Esophagus (tissue), 2 donors: ENCODE measurements at regions not wholly inside any gene's neighbourhood (a gene's known extent, or its start where the extent isn't known, plus 50 kb on each side); places are given as distances from the start of the nearest gene placed in this dataset.
"Not testable (repeated sequence)": the region's sequence is repeated elsewhere in the genome, so short reads cannot be mapped to it uniquely, and the experiment has no call there.

ENCODE experiments used
- H3K27ac ChIP-seq, 2 donors: one replicate each; pipeline ENCODE4 v1.5.1; 2013; ENCODE audit warnings: low read depth in 2 of 2, mild to moderate bottlenecking in 2 of 2, inconsistent platforms in 1 of 2, low read length in 1 of 2, moderate library complexity in 1 of 2
- H3K27me3 ChIP-seq, 2 donors: one replicate each; pipeline ENCODE4 v1.6.1; 2013; ENCODE audit warnings: low read length in 2 of 2, control low read depth in 1 of 2, mild to moderate bottlenecking in 1 of 2; ENCODE audit not compliant: insufficient read depth in 2 of 2, control insufficient read depth in 1 of 2
- H3K36me3 ChIP-seq, 2 donors: one replicate each; pipeline ENCODE4 v1.6.1; 2013; ENCODE audit warnings: low read length in 1 of 2; ENCODE audit not compliant: control insufficient read depth in 2 of 2, insufficient read depth in 2 of 2
- H3K4me1 ChIP-seq, 2 donors: one replicate each; pipeline ENCODE4 v1.6.1; 2013; ENCODE audit warnings: low read length in 1 of 2; ENCODE audit not compliant: control insufficient read depth in 2 of 2, insufficient read depth in 2 of 2
- H3K4me3 ChIP-seq, 2 donors: one replicate each; pipeline ENCODE4 v1.5.1; 2013; ENCODE audit warnings: low read length in 2 of 2, mild to moderate bottlenecking in 2 of 2, low read depth in 1 of 2, moderate library complexity in 1 of 2
- H3K9me3 ChIP-seq, 2 donors: one replicate each; pipeline ENCODE4 v1.6.1; 2013; ENCODE audit warnings: mild to moderate bottlenecking in 2 of 2, low read depth in 1 of 2, low read length in 1 of 2, moderate library complexity in 1 of 2; ENCODE audit not compliant: control insufficient read depth in 2 of 2, insufficient read depth in 1 of 2
- WGBS, 2 donors: extraction: QIAGEN DNeasy Blood & Tissue Kit; methylation state at CpG; one replicate each; pipeline ENCODE4 v1.1.7; 2013; 5-methylcytosine and 5-hydroxymethylcytosine counted together
- donor health status: healthy with polysubstance abuse.
- donor health status: Bipolar disorder and iron deficiency.

GRCh38 chr11:50174189-50174588 is 141.5 kb downstream of the OR4C45 start:
- no peak overlapping the region for H3K27ac ChIP-seq
- no peaks in the 10 kb centered on the region for H3K4me1 ChIP-seq
- H3K27me3 ChIP-seq: no peaks in the 10 kb centered on the region
- H3K4me3 ChIP-seq: no peak overlapping the region
- peaks cover 2 to 7% of the 10 kb centered on the region in 2 donors for H3K9me3 ChIP-seq
- H3K36me3 ChIP-seq: no peaks in the 10 kb centered on the region

GRCh38 chr11:50174975-50175374 is 142.3 kb downstream of the OR4C45 start:
- whole genome bisulfite sequencing, 2 donors: 76 to 79% methylated on average over 1 of the region's 1 CpG
- Histone ChIP-seq H3K4me1 (no peaks in the 10 kb centered on the region), H3K9me3 (peaks cover 2 to 3% of the 10 kb centered on the region in 2 donors), H3K27me3 (no peaks in the 10 kb centered on the region), H3K4me3 (no peak overlapping the region), H3K27ac (no peak overlapping the region), H3K36me3 (no peaks in the 10 kb centered on the region)

GRCh38 chr11:50178737-50179136 is 146.1 kb downstream of the OR4C45 start:
- Histone ChIP-seq H3K36me3 (no peaks in the 10 kb centered on the region), H3K4me1 (no peaks in the 10 kb centered on the region), H3K27me3 (no peaks in the 10 kb centered on the region), H3K27ac (no peak overlapping the region), H3K9me3 (peaks cover 3% of the 10 kb centered on the region in 2 donors), H3K4me3 (no peak overlapping the region)

- Histone ChIP-seq H3K4me3 (no peak overlapping the region), H3K27me3 (no peaks in the 10 kb centered on the region), H3K9me3 (peaks cover 3% of the 10 kb centered on the region in 2 donors), H3K4me1 (no peaks in the 10 kb centered on the region), H3K27ac (no peak overlapping the region), H3K36me3 (no peaks in the 10 kb centered on the region)
- 61 to 69% methylated on average over 2 of the region's 2 CpGs for WGBS, 2 donors
These were observed 148.7 kb downstream of the OR4C45 start for GRCh38 chr11:50181334-50181733.

- Histone ChIP-seq H3K4me1 (no peaks in the 10 kb centered on the region), H3K27me3 (no peaks in the 10 kb centered on the region), H3K27ac (no peak overlapping the region), H3K4me3 (no peak overlapping the region), H3K36me3 (no peaks in the 10 kb centered on the region), H3K9me3 (peaks cover 3% of the 10 kb centered on the region in 2 donors)
- 91 to 96% methylated on average over 2 of the region's 2 CpGs for WGBS, 2 donors
These were observed 149.8 kb downstream of the OR4C45 start for GRCh38 chr11:50182486-50182885.

- 90% methylated on average over 11 to 19 of the region's 19 CpGs for WGBS, 2 donors
- H3K36me3 ChIP-seq: not testable (repeated sequence)
These were observed 150.5 kb downstream of the OR4C45 start for GRCh38 chr11:50183170-50183569.

GRCh38 chr11:50186146-50186545 is 153.5 kb downstream of the OR4C45 start:
- Histone ChIP-seq H3K36me3 (no peaks in the 10 kb centered on the region), H3K27ac (no peak overlapping the region), H3K27me3 (no peaks in the 10 kb centered on the region), H3K4me3 (no peak overlapping the region), H3K9me3 (peaks cover 3% of the 10 kb centered on the region in 2 donors), H3K4me1 (no peaks in the 10 kb centered on the region)
- WGBS, 2 donors: 69 to 79% methylated on average over 1 of the region's 1 CpG

More at GRCh38 chr11:50183170-50183569, 150.5 kb downstream of the OR4C45 start:
- H3K4me1 ChIP-seq, H3K27ac ChIP-seq, H3K9me3 ChIP-seq, H3K4me3 ChIP-seq, H3K27me3 ChIP-seq: not testable (repeated sequence)

- peaks cover 3% of the 10 kb centered on the region in 2 donors for H3K9me3 ChIP-seq
- no peaks in the 10 kb centered on the region for H3K36me3 ChIP-seq
- no peaks in the 10 kb centered on the region for H3K4me1 ChIP-seq
- 12 to 21% methylated on average over 1 of the region's 1 CpG for WGBS, 2 donors
- H3K27ac ChIP-seq: no peak overlapping the region
- no peaks in the 10 kb centered on the region for H3K27me3 ChIP-seq
- no peak overlapping the region for H3K4me3 ChIP-seq
These were observed 154.5 kb downstream of the OR4C45 start for GRCh38 chr11:50187220-50187619.

GRCh38 chr11:50188040-50188439 is 155.4 kb downstream of the OR4C45 start:
- H3K27me3 ChIP-seq: no peaks in the 10 kb centered on the region
- WGBS, 2 donors: 22 to 28% methylated on average over 1 of the region's 1 CpG
- no peak overlapping the region for H3K4me3 ChIP-seq
- H3K9me3 ChIP-seq: peaks cover 2 to 3% of the 10 kb centered on the region in 2 donors
- no peak overlapping the region for H3K27ac ChIP-seq
- H3K36me3 ChIP-seq: no peaks in the 10 kb centered on the region
- no peaks in the 10 kb centered on the region for H3K4me1 ChIP-seq

- WGBS, 2 donors: 38 to 48% methylated on average over 3 of the region's 3 CpGs
- Histone ChIP-seq H3K27ac (no peak overlapping the region), H3K4me3 (no peak overlapping the region), H3K27me3 (no peaks in the 10 kb centered on the region), H3K36me3 (no peaks in the 10 kb centered on the region), H3K4me1 (no peaks in the 10 kb centered on the region), H3K9me3 (no peaks in the 10 kb centered on the region)
These were observed 160.1 kb downstream of the OR4C45 start for GRCh38 chr11:50192743-50193142.
